NT2/D1 (cell line): ENCODE measurements at regions not wholly inside any gene's neighbourhood (a gene's known extent, or its start where the extent isn't known, plus 50 kb on each side); places are given as distances from the start of the nearest gene placed in this dataset.

Experiments used
- DNase-seq: peaks from one replicate; pipeline ENCODE4 v3.0.0-alpha.2; 2011; ENCODE audit warnings: low read depth, low spot score
- H3K27me3 ChIP-seq: 2 replicates; pipeline ENCODE4 v1.6.0; 2011; ENCODE audit warnings: mild to moderate bottlenecking; ENCODE audit not compliant: insufficient read length, insufficient read depth
- H3K36me3 ChIP-seq: 2 replicates; pipeline ENCODE4 v1.6.1; 2011; ENCODE audit warnings: mild to moderate bottlenecking, low read length, mixed read lengths; ENCODE audit not compliant: insufficient read depth, insufficient read length
- H3K4me1 ChIP-seq: 2 replicates; pipeline ENCODE4 v1.5.1; 2011; ENCODE audit not compliant: insufficient read depth, insufficient read length
- H3K4me3 ChIP-seq: 2 replicates; pipeline ENCODE4 v1.5.1; 2011; ENCODE audit warnings: low read depth; ENCODE audit not compliant: insufficient read length
- H3K9ac ChIP-seq: 2 replicates; pipeline ENCODE4 v1.6.0; 2011; ENCODE audit warnings: low read depth; ENCODE audit not compliant: insufficient read length
- H3K9me3 ChIP-seq: 2 replicates; pipeline ENCODE4 v1.5.1; 2011; ENCODE audit warnings: mild to moderate bottlenecking, low read length; ENCODE audit not compliant: insufficient read depth
- SUZ12 ChIP-seq: IDR thresholded peaks from 2 replicates; pipeline ENCODE4 v1.6.1; 2011; ENCODE audit not compliant: insufficient read length, insufficient read depth; ENCODE audit errors: extremely low read depth
- YY1 ChIP-seq: IDR thresholded peaks from 2 replicates; pipeline ENCODE4 v1.6.1; 2011; ENCODE audit not compliant: insufficient read length, insufficient read depth
- ZNF274 ChIP-seq: IDR thresholded peaks from 2 replicates; pipeline ENCODE4 v1.6.1; 2011; ENCODE audit warnings: mild to moderate bottlenecking, low read depth, low read length

- Histone ChIP-seq H3K27me3 (peaks cover 7% of the 10 kb centered on the region), H3K36me3 (no peaks in the 10 kb centered on the region), H3K4me1 (no peaks in the 10 kb centered on the region), H3K4me3 (no peak overlapping the region), H3K9me3 (peaks cover 8% of the 10 kb centered on the region; the same call in 1 of the 2 replicates), H3K9ac (no peak overlapping the region)
- TF ChIP-seq SUZ12 (no peak), ZNF274 (no peak), YY1 (no peak)
- DNase-seq = no peak
Observed at GRCh38 chr4:152041295-152041694, 280.5 kb upstream of the GATB start.

GRCh38 chr4:152039691-152040090 is 278.9 kb upstream of the GATB start:
- H3K9me3 ChIP-seq = peaks cover 8% of the 10 kb centered on the region; the same call in 1 of the 2 replicates
- H3K9ac ChIP-seq = no peak overlapping the region
- no peaks in the 10 kb centered on the region for H3K36me3 ChIP-seq
- TF ChIP-seq YY1 = no peak
- TF ChIP-seq SUZ12 = no peak
- no peak for TF ChIP-seq ZNF274
- no peaks in the 10 kb centered on the region for H3K4me1 ChIP-seq
- no peak for DNase-seq
- no peak overlapping the region for H3K4me3 ChIP-seq
- peaks cover 4% of the 10 kb centered on the region for H3K27me3 ChIP-seq

DNA sequence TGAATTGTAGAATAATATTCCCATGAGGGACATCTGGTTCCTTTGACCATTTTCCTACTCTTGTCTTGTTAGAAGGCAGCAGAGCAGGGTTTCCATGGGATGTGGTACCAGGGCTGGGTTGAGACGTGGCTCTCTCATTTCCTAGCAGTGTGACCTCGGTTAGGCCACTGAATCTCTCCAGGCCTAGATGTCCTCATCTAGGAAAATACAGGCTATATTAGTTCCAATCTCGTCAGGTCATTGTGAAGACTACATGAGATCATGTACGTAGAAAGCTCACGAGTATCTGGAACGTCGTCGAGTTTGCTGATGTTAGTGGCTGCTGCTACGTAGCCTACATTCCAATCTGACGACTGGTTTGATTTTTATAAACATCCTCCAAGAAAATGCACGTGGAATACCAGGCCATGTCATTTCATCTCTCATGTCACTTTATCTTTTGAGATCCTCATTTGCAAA is 278.2 kb upstream of the GATB start:
- no peak for DNase-seq
- peaks cover 1% of the 10 kb centered on the region for H3K27me3 ChIP-seq
- no peaks in the 10 kb centered on the region for H3K36me3 ChIP-seq
- H3K9me3 ChIP-seq = peaks cover 8% of the 10 kb centered on the region; the same call in 1 of the 2 replicates
- no peak overlapping the region for H3K4me3 ChIP-seq
- no peaks in the 10 kb centered on the region for H3K4me1 ChIP-seq
- TF ChIP-seq YY1 = no peak
- no peak for TF ChIP-seq ZNF274
- no peak for TF ChIP-seq SUZ12
- H3K9ac ChIP-seq = no peak overlapping the region

DNA sequence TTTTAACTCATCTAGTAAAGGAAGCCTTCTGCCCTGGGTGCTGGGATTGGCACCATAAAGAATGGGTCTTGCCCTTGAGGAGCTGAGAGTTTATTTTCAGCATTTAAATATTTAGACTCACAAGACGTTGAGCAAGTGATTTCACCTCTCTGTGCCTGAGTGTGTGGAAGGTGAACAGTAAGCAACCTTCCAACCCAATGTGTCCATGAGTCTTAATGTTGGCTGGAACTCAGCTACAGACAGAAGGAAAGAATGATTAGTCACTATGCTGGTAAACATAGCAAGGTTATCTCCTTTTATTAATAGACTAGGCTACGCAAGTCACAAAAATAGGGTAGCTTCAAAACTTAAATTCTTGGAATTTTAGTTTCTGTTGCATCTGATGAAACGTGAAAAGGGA is 277.4 kb upstream of the GATB start:
- Histone ChIP-seq H3K9me3 (peaks cover 8% of the 10 kb centered on the region; the same call in 1 of the 2 replicates), H3K4me3 (no peak overlapping the region), H3K36me3 (no peaks in the 10 kb centered on the region), H3K4me1 (no peaks in the 10 kb centered on the region), H3K9ac (no peak overlapping the region), H3K27me3 (no peaks in the 10 kb centered on the region)
- TF ChIP-seq SUZ12 (no peak), ZNF274 (no peak), YY1 (no peak)
- no peak for DNase-seq

- no peak overlapping the region for H3K4me3 ChIP-seq
- H3K9ac ChIP-seq = no peak overlapping the region
- DNase-seq = no peak
- H3K9me3 ChIP-seq = no peaks in the 10 kb centered on the region
- no peaks in the 10 kb centered on the region for H3K27me3 ChIP-seq
- H3K4me1 ChIP-seq = no peaks in the 10 kb centered on the region
- TF ChIP-seq ZNF274 (no peak), YY1 (no peak), SUZ12 (no peak)
- H3K36me3 ChIP-seq = no peaks in the 10 kb centered on the region
Observed at GRCh38 chr4:152037435-152037834, 276.6 kb upstream of the GATB start.

DNA sequence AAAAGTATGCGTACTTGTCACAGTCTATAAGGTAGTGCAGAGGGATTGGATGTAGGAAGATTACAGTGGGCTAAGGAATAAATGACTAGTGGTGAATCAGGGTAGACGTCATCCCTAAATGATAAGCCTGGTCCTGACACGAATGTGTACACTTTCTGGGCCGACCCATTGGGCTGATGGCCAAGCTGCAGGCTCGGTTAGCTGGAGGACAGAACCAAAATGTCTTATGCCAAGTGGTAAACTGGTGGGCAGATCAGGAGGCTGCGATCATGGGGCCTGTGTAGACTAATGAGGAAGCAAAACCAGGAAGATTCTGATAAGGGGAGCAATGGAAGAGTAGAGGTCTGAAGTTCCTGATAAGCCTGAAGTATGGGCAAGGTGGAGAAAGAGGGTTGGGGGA is 272.8 kb upstream of the GATB start:
- H3K9ac ChIP-seq = no peak overlapping the region
- no peaks in the 10 kb centered on the region for H3K27me3 ChIP-seq
- DNase-seq = no peak
- no peaks in the 10 kb centered on the region for H3K9me3 ChIP-seq
- H3K4me1 ChIP-seq = no peaks in the 10 kb centered on the region
- TF ChIP-seq YY1 = no peak
- no peak for TF ChIP-seq SUZ12
- TF ChIP-seq ZNF274 = no peak
- H3K36me3 ChIP-seq = no peaks in the 10 kb centered on the region
- H3K4me3 ChIP-seq = no peak overlapping the region

DNA sequence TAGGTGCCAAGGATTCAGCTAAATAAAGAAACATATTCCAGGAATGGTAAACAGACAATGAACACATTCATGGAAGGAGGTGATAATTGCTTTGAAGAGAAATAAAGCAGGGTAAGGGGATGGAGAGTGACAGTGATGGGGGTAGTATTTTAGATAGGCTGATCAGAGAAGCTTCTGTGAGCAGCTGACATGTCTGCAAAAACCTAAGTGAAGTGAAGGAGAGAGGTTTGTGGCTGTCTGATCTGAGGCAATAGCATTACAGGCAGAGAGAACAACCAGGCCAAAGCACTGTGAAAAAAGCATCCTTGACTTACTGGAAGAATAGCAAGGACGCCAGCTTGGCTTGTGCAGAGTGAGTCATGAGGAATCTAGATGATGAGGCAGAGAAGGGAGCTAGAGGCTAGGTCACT is 271.9 kb upstream of the GATB start:
- Histone ChIP-seq H3K9me3 (no peaks in the 10 kb centered on the region), H3K36me3 (no peaks in the 10 kb centered on the region), H3K4me1 (no peaks in the 10 kb centered on the region), H3K4me3 (no peak overlapping the region), H3K27me3 (no peaks in the 10 kb centered on the region), H3K9ac (no peak overlapping the region)
- TF ChIP-seq ZNF274 = no peak
- no peak for TF ChIP-seq SUZ12
- no peak for TF ChIP-seq YY1
- no peak for DNase-seq
